ENCODE measurements at regions not wholly inside any gene's neighbourhood (a gene's known extent, or its start where the extent isn't known, plus 50 kb on each side); places are given as distances from the start of the nearest gene placed in this dataset.

DNA sequence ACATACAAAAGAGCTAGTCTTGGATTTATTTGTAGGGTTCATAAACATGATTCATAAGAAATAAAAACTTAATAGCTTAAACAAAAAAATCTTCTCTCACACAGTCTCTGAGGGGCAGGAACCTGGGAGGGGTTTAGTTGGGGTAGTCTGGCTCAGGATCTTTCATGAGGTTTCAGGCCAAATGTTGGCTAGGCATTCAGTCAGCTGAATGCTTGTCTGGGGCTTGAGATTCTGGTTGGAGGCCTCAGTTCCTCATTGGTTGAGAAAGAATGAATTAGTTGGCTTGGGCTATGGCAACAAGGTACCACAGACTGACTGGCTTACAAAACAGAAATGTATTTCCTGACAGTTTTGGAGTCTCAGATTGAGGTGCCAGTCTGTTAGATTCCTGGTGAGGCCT, 74.3 kb downstream of the ANKRD7 start:
- H3K9me3 Mint-ChIP-seq = no peaks in the 10 kb centered on the region
- DNase-seq (no peak), ATAC-seq (no peak)
- no peaks in the 10 kb centered on the region for H3K4me1 Mint-ChIP-seq (ENCODE audit: low read depth)
- H3K27me3 Mint-ChIP-seq (ENCODE audit: low read depth) = peaks cover 4% of the 10 kb centered on the region
- no peak overlapping the region for H3K4me3 Mint-ChIP-seq
- no peaks in the 10 kb centered on the region for H3K36me3 Mint-ChIP-seq (ENCODE audit: insufficient read depth)

DNA sequence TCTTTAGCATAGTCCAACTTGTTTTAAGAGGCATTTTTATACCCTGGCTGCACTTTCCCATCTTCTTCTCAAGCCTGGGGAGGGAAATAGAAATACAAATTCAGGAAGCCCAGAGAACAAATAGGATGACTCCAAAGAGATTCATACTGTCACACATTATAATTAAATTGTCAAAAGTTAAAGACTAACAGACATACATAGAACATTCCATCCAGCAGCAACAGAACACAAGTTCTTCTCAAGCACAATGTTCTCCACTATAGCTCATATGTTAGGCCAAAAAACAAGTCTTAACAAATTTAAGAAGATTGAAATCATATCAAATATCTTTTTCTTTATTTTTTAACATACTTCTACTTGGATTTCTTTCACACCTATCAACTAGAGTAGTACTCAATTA, 75.7 kb downstream of the ANKRD7 start:
- H3K27me3 Mint-ChIP-seq (ENCODE audit: low read depth) = peaks cover 4% of the 10 kb centered on the region
- no peak for DNase-seq
- H3K9me3 Mint-ChIP-seq = no peaks in the 10 kb centered on the region
- no peak overlapping the region for H3K4me3 Mint-ChIP-seq
- no peaks in the 10 kb centered on the region for H3K4me1 Mint-ChIP-seq (ENCODE audit: low read depth)
- ATAC-seq = no peak
- no peaks in the 10 kb centered on the region for H3K36me3 Mint-ChIP-seq (ENCODE audit: insufficient read depth)

DNA sequence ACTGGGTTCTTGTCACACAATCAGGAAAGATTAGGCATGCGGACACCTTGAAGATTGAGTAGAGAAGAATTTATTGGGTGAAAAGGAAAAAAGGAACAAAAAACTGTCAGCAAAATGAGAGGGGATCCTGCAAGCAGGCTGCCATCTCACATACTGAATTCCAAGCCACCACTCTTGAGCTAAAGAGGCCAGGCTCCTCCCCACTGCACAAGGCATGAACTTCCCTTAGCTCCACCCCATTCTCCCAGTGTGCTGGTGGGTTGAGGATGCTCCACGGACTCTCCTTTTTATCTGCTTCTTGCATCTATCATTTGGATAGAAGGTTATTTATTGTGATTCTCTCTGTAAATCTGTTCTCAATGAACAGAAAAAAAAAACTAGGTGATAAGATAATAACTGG, 79.6 kb downstream of the ANKRD7 start:
- H3K4me1 Mint-ChIP-seq (ENCODE audit: low read depth) = no peaks in the 10 kb centered on the region
- H3K9me3 Mint-ChIP-seq = peaks cover under 1% of the 10 kb centered on the region
- no peaks in the 10 kb centered on the region for H3K36me3 Mint-ChIP-seq (ENCODE audit: insufficient read depth)
- no peak for DNase-seq
- ATAC-seq = no peak
- peaks cover 2% of the 10 kb centered on the region for H3K27me3 Mint-ChIP-seq (ENCODE audit: low read depth)
- no peak overlapping the region for H3K4me3 Mint-ChIP-seq

DNA sequence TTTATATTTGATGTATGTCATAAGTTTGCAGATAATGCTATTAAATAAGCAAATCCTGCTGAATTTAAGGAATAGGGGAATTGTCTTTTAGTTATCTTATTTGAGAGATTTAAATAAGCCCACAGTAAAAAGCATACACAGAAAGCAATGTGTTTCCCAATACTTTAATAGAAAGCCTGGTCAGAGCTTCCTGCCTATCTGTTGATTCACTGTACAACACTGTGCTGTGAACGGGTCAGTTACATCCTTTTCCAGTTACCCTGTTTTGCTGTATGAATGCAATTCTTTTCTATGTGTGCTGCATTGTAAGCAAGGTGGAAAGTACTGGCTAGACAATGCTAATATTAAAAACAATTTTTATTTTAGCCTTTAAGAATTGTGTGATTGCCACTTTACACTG, 81.2 kb downstream of the ANKRD7 start:
- H3K9me3 Mint-ChIP-seq = peaks cover 7% of the 10 kb centered on the region
- no peak for DNase-seq
- H3K36me3 Mint-ChIP-seq (ENCODE audit: insufficient read depth) = no peaks in the 10 kb centered on the region
- ATAC-seq = no peak
- no peaks in the 10 kb centered on the region for H3K4me1 Mint-ChIP-seq (ENCODE audit: low read depth)
- H3K27me3 Mint-ChIP-seq (ENCODE audit: low read depth) = peaks cover 2% of the 10 kb centered on the region
- H3K4me3 Mint-ChIP-seq = no peak overlapping the region

DNA sequence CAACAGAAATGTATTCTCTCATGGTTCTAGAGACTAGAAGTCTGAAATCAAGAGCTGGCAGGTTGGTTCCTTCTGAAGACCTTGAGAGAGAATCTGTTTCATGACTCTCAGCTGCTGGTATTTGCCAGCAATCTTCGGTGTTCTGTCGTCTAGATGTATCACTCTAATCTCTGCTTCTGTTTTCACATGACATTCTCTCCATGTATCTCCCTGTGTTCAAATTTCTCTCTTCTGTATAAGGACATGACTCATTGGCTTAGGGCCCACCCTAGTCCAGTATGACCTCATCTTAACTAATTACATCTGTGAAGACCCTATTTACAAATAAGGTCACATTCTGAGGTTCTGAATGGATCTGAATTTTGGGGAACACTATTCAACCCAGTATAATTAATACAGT, 82.3 kb downstream of the ANKRD7 start:
- H3K4me1 Mint-ChIP-seq (ENCODE audit: low read depth) = no peaks in the 10 kb centered on the region
- ATAC-seq (no peak), DNase-seq (no peak)

DNA sequence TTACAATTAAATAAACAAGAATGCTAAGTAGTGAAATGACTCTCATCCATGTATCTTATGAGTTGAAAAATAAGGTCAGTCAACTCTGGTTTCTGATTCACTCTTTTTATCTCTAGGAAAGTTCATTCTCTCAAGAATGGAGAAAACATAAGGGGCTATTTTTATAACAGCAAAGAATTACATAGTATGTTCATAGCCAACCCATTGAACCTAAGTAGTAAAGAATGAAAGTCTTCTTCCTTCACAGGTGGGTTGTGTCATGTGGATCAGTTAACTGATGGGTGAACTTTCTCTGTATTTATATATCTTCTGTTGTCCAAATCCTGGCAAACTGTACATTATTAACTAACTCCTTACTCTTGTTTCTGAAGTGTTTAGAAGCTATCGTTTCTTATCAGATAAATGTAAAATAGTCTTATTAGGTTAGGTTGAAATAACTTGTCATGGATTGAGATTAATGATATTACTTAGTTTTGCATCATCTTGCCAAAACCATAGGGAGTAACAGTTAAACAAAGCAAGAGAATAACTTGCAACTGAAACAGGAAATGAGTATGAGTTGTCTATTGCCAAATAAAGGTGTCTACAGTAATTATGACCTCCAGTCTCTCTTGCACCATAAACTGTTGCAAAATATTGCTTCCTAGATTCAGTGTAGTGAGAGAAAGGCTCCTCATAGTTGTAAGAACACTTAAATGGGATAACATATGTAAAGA, 86.8 kb downstream of the ANKRD7 start:
- Mint-ChIP-seq H3K27me3 (ENCODE audit: low read depth) (peaks cover 2% of the 10 kb centered on the region), H3K4me1 (ENCODE audit: low read depth) (no peaks in the 10 kb centered on the region), H3K36me3 (ENCODE audit: insufficient read depth) (no peaks in the 10 kb centered on the region), H3K4me3 (no peak overlapping the region), H3K9me3 (peaks cover 7% of the 10 kb centered on the region)
- DNase-seq (no peak), ATAC-seq (no peak)

More for the DNA sequence above, 82.3 kb downstream of the ANKRD7 start:
- Mint-ChIP-seq H3K9me3 (peaks cover 7% of the 10 kb centered on the region), H3K27me3 (ENCODE audit: low read depth) (peaks cover 2% of the 10 kb centered on the region), H3K4me3 (no peak overlapping the region), H3K36me3 (ENCODE audit: insufficient read depth) (no peaks in the 10 kb centered on the region)

DNA sequence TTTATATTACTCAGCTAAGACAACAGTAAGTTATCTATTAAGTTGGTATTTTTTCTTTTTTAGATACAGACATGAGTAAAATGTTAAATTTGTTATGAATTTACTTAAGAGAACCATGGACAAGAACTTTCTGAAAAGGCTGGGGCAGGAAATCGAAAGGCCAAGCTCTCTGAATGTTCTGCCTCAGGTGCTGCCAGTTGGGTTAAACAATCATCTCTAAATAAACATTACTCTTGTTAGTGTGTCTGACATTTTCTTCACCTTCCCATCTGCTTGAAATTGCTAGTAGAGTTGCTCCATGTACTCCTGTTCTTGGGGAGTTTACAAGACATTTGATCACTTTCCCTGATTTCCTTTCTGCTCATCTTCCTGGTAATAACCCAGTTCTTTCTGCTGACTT, 87.5 kb downstream of the ANKRD7 start:
- Mint-ChIP-seq H3K9me3 (peaks cover 7% of the 10 kb centered on the region), H3K4me1 (ENCODE audit: low read depth) (no peaks in the 10 kb centered on the region), H3K36me3 (ENCODE audit: insufficient read depth) (no peaks in the 10 kb centered on the region), H3K4me3 (no peak overlapping the region), H3K27me3 (ENCODE audit: low read depth) (peaks cover 2% of the 10 kb centered on the region)
- DNase-seq (no peak), ATAC-seq (no peak)

DNA sequence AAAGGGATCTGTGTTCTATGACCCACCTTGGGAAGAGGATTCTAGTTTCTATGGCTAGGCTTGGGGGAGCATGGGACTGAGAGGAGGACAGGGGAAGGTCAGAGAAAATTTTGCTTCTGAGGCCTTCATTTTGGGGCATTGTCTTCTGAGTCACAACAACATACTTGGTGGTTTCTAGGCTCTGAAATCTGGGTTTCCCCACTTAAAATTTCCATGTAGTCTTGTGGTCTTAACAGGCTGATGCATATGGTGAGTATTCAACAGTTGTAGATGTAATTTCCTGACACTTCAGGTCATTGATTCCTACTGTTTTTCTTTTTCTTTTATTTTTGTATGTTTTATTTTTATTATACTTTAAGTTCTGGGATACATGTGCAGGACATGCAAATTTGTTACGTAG, 88.5 kb downstream of the ANKRD7 start:
- Mint-ChIP-seq H3K27me3 (ENCODE audit: low read depth) (peaks cover 2% of the 10 kb centered on the region), H3K9me3 (peaks cover 7% of the 10 kb centered on the region), H3K4me1 (ENCODE audit: low read depth) (no peaks in the 10 kb centered on the region), H3K36me3 (ENCODE audit: insufficient read depth) (no peaks in the 10 kb centered on the region), H3K4me3 (no peak overlapping the region)
- ATAC-seq = no peak
- no peak for DNase-seq

DNA sequence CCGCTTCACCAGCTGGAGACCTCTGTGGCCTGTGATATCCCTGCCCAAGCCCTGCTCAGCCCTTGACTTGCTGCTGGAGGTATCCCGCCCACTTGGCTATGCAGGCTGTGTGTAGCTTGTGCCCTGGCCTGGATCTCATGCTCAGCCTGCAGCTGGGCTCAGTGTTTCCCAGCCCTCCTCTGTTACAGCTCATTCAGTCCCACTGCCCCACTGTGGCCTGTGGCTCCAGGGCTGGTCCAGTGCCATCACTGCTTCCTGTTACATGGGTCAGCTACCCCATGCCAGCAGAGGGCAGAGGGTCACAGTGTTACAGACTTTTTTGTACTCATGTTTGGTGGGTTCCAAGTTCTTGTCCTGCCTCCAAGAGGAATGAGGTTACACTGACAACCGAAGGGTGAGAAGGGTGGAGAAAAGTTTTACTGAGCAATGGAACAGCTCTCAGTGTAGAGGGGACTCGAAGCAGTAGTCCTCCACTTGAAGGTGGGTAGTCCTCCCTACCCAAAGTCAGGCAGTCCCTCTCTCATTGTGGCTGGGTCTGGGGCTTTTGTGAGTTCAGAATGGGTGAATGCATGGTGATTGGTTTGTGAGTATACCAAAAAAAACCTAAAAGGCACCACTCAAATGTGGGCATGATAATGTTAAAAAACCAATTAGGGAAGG, 100.4 kb downstream of the ANKRD7 start:
- ATAC-seq (no peak), DNase-seq (no peak)
- H3K4me3 Mint-ChIP-seq = no peak overlapping the region
- H3K4me1 Mint-ChIP-seq (ENCODE audit: low read depth) = no peaks in the 10 kb centered on the region
- H3K36me3 Mint-ChIP-seq (ENCODE audit: insufficient read depth) = no peaks in the 10 kb centered on the region
- no peaks in the 10 kb centered on the region for H3K9me3 Mint-ChIP-seq
- H3K27me3 Mint-ChIP-seq (ENCODE audit: low read depth) = peaks cover 7% of the 10 kb centered on the region

DNA sequence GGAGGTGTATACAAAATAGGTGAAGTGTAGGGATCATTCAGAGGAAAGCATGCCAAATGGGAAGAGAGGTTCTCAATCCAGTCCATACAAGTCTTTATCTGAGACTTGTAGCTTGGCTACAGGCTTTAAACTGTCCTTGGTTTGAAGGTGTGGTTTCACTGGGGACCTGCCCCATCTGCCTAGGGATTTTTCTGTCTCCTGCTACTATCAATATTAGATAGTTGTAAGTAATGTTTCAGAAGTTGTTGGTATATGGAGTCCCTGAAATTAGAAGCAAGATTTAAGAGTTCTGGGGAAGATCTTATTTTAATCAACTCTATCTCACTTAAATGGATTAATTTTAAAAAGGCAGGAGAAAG, 100.9 kb downstream of the ANKRD7 start:
- ATAC-seq = no peak
- Mint-ChIP-seq H3K4me1 (ENCODE audit: low read depth) (no peaks in the 10 kb centered on the region), H3K9me3 (no peaks in the 10 kb centered on the region), H3K27me3 (ENCODE audit: low read depth) (peaks cover 6% of the 10 kb centered on the region), H3K36me3 (ENCODE audit: insufficient read depth) (no peaks in the 10 kb centered on the region), H3K4me3 (no peak overlapping the region)
- no peak for DNase-seq

DNA sequence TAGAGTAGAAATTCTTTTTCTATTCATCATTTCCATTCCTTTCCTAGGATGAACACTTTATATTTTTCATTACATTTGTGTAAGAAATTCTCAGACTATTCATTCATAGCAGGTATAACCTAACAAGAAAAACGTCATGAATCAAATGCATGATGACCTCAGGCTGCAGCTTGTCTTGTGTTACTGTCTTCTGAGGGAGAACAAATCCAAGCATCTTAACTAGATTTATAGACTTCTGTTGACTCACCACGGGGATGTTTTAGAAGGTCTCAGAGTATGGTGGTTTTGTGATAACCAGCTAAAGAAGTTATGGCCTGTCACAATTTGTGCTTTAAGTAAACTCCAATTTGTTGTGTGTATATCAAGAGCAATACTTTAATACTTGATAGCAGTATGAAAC, 102.7 kb downstream of the ANKRD7 start:
- Mint-ChIP-seq H3K27me3 (ENCODE audit: low read depth) (peaks cover 4% of the 10 kb centered on the region), H3K4me3 (no peak overlapping the region), H3K4me1 (ENCODE audit: low read depth) (no peaks in the 10 kb centered on the region), H3K9me3 (no peaks in the 10 kb centered on the region), H3K36me3 (ENCODE audit: insufficient read depth) (no peaks in the 10 kb centered on the region)
- no peak for DNase-seq
- no peak for ATAC-seq

DNA sequence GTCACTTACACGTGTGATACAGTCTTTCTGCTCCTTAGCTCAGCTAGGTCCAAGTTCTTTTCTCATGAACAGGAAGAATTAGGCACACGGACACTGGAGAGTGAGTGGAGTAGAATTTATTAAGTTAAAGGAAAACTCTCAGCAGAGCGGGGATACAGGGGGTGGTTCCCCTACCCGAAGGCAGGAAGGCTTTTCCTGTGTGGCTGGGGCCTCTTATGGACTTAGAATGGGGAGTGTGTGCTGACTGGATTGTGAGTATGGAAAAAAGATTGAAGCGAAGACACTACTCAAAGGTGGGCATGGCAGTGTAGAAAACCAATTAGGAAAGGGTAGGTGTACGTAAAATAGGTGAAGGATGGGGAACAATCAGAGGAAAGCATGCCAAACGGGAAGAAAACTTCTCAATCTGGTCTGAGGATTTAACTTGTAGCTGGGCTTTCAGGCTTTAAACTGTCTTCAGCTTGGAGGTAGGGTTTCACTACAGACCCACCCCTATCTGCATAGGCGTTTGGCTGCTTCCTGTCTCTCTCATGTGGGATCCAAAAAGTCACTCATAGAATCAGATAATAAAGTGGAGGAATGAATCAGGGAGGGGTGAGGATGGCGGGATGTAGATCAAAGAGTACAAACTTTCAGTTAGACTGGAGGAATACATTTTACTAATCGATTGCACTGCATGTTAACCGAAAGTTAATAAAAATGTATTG, 104.2 kb downstream of the ANKRD7 start:
- Mint-ChIP-seq H3K4me1 (ENCODE audit: low read depth) (no peaks in the 10 kb centered on the region), H3K9me3 (no peaks in the 10 kb centered on the region), H3K27me3 (ENCODE audit: low read depth) (peaks cover 4% of the 10 kb centered on the region), H3K4me3 (no peak overlapping the region), H3K36me3 (ENCODE audit: insufficient read depth) (no peaks in the 10 kb centered on the region)
- DNase-seq = no peak
- ATAC-seq = no peak

DNA sequence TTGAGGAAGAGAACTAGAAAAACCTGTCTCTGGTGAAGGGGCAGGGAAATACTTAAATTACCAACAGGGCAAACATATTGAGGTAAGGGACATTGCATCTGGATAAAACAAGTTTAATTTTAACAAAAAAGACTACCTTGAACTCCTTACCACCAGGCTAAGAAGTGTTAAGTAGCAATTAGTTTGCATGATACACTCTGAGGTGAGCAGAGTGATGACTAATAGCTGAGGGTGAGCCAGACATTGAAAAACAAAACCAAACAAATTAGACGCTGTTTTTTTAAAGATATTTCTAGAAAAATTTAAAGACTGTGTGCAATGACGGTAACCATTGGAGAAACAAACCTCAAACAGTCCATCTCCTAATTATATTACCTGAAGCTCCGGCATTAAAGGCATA, 105.9 kb downstream of the ANKRD7 start:
- Mint-ChIP-seq H3K27me3 (ENCODE audit: low read depth) (no peaks in the 10 kb centered on the region), H3K36me3 (ENCODE audit: insufficient read depth) (no peaks in the 10 kb centered on the region), H3K9me3 (no peaks in the 10 kb centered on the region), H3K4me3 (no peak overlapping the region), H3K4me1 (ENCODE audit: low read depth) (no peaks in the 10 kb centered on the region)
- no peak for ATAC-seq
- DNase-seq = no peak

DNA sequence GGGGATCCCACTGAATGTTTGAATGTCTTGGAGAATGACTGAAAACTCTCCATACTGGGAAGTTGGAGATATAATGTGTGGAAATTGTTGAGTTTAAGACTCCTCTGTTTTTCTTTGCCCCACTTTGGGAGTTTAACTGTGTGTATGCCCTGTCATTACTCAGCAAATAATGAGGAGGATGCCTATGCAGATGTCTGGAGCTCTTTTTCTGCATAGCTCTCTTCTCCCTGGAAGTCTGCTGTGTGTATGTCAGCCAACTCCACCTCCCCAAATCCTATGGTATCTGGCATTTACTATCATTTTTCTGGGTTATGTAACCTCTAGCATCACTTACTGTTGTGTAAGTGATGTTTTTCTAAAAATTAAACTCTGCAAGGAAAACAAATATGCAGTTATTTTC, 122.2 kb downstream of the ANKRD7 start:
- no peak for DNase-seq
- Mint-ChIP-seq H3K4me3 (no peak overlapping the region), H3K36me3 (ENCODE audit: insufficient read depth) (no peaks in the 10 kb centered on the region), H3K4me1 (ENCODE audit: low read depth) (no peaks in the 10 kb centered on the region), H3K9me3 (no peaks in the 10 kb centered on the region), H3K27me3 (ENCODE audit: low read depth) (peaks cover 3% of the 10 kb centered on the region)
- no peak for ATAC-seq

DNA sequence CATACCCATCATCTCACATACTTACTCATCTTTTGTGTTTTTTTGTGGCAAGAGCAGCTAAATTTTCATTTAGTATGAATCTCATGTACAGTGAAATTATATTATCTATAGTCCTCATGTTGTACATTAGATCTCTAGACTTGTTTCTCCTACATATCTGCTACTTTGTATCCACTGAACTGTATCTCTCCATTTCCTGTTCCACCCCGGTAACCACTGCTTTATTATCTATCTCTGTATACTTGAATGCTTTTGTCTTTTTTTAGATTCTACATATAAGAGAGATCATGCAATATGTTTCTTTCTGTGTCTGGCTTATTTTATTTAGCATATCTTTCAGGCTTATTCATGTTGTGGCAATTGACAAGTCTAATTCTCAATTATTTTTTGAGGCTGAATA, 125.1 kb downstream of the ANKRD7 start:
- Mint-ChIP-seq H3K4me3 (no peak overlapping the region), H3K4me1 (ENCODE audit: low read depth) (no peaks in the 10 kb centered on the region), H3K27me3 (ENCODE audit: low read depth) (peaks cover 3% of the 10 kb centered on the region), H3K36me3 (ENCODE audit: insufficient read depth) (no peaks in the 10 kb centered on the region), H3K9me3 (no peaks in the 10 kb centered on the region)
- ATAC-seq (no peak), DNase-seq (no peak)
